ENCODE measurements at regions not wholly inside any gene's neighbourhood (a gene's known extent, or its start where the extent isn't known, plus 50 kb on each side); places are given as distances from the start of the nearest gene placed in this dataset.

- no peaks in the 10 kb centered on the region for H3K4me1 ChIP-seq
- intact Hi-C loops (cut with DNase I) = no loop called here
- DNase-seq = no peak
- H3K9ac ChIP-seq (ENCODE audit: low read depth in 2 of 2, low read length in 2 of 2) = no peak overlapping the region
- H3K36me3 ChIP-seq = no peaks in the 10 kb centered on the region
- no peaks in the 10 kb centered on the region for H3K9me3 ChIP-seq
- H3K4me3 ChIP-seq = no peak overlapping the region
- H3K27me3 ChIP-seq = no peaks in the 10 kb centered on the region
- no peak overlapping the region for H3K27ac ChIP-seq
- no peak for TF ChIP-seq CTCF (IDR thresholded peaks at IDR 0.05)
Measured at GRCh38 chr20:58133020-58133808, 95.2 kb downstream of the ANKRD60 start.

DNA sequence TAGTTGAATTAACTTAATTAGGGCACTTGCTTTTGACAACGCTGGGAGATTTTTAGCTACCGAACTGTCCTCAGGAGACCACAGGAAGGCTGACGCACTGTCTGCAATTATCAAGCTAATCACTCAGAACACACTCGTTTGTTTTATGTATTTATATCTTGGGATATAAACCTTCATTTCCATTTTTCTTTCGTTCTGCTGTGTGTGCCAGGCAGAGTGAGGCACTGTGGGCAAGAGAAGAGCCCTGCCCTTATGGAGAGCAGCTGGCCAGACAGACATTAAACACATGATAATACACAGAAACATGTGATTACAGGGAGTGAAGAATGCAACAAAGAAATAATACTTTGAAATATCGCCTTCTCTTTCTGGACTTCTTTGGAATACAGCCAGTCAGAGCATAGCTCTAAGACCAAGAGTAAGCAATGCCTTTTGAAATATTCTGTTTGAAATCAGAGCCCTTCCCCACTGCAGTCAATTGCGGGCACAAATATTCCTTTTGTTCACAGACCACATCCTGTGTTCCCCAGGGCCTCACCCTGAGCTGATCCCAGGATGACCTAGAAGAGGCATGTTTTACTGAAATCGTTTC is 96.8 kb downstream of the ANKRD60 start:
- Histone ChIP-seq H3K27me3 (no peaks in the 10 kb centered on the region), H3K4me1 (no peaks in the 10 kb centered on the region), H3K27ac (no peak overlapping the region), H3K9me3 (no peaks in the 10 kb centered on the region), H3K9ac (ENCODE audit: low read depth in 2 of 2, low read length in 2 of 2) (no peak overlapping the region), H3K4me3 (no peak overlapping the region), H3K36me3 (no peaks in the 10 kb centered on the region)
- TF ChIP-seq CTCF (IDR thresholded peaks at IDR 0.05) = no peak
- intact Hi-C loops (cut with DNase I) = no loop called here
- no peak for DNase-seq

- Histone ChIP-seq H3K4me1 (no peaks in the 10 kb centered on the region), H3K9me3 (no peaks in the 10 kb centered on the region), H3K4me3 (no peak overlapping the region), H3K36me3 (no peaks in the 10 kb centered on the region), H3K27ac (no peak overlapping the region), H3K9ac (ENCODE audit: low read depth in 2 of 2, low read length in 2 of 2) (no peak overlapping the region), H3K27me3 (no peaks in the 10 kb centered on the region)
- TF ChIP-seq CTCF (IDR thresholded peaks at IDR 0.05) = no peak
- intact Hi-C loops (cut with DNase I) = no loop called here
- DNase-seq = no peak
Measured at GRCh38 chr20:58131151-58131550, 97.3 kb downstream of the ANKRD60 start.

DNA sequence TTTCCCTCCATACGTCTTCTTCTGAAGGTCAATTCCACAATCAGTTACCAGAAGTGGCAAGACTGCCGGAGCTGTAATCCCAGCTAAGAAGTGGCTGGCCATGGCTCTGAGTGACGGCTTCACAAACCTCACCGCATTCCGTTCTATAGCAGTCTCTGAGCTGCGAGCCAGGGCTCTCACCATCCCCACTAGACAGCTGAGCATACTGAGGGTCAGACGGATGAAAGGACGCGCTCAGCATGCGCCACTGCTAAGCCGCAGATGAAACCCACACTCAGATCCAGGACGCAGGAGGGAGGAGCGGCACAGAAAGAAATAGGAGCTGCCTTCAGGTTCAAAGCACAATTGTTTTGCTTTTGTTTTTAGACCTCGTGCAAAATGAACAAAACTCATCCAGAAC is 97.9 kb downstream of the ANKRD60 start:
- H3K27ac ChIP-seq = no peak overlapping the region
- DNase-seq = no peak
- no peak overlapping the region for H3K9ac ChIP-seq (ENCODE audit: low read depth in 2 of 2, low read length in 2 of 2)
- no peak overlapping the region for H3K4me3 ChIP-seq
- H3K4me1 ChIP-seq = no peaks in the 10 kb centered on the region
- H3K9me3 ChIP-seq = no peaks in the 10 kb centered on the region
- H3K27me3 ChIP-seq = no peaks in the 10 kb centered on the region
- intact Hi-C loops (cut with DNase I) = no loop called here
- TF ChIP-seq CTCF (IDR thresholded peaks at IDR 0.05) = no peak
- H3K36me3 ChIP-seq = no peaks in the 10 kb centered on the region

DNA sequence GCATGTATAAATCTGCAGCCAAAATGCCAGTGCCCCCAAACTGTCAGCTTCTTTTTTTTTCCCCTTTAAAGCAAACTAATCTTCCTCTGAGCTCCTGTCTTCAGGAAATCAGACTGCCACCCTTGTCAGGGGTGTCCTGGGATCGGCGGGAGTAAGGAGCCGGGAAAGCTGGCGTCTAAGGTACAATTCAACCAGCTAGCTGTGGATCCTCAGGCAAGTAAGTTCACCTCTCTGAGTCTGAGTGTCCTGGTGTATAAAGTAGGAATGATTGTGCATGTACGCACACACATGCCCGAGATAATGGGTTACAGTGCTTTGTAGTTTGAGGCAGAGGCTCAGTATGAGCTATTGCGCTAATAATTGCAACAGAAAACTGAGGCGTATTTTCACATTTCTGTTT is 98.3 kb downstream of the ANKRD60 start:
- no peaks in the 10 kb centered on the region for H3K4me1 ChIP-seq
- no peaks in the 10 kb centered on the region for H3K27me3 ChIP-seq
- H3K36me3 ChIP-seq = no peaks in the 10 kb centered on the region
- no peak for TF ChIP-seq CTCF (IDR thresholded peaks at IDR 0.05)
- DNase-seq = no peak
- intact Hi-C loops (cut with DNase I) = no loop called here
- H3K9ac ChIP-seq (ENCODE audit: low read depth in 2 of 2, low read length in 2 of 2) = no peak overlapping the region
- no peak overlapping the region for H3K4me3 ChIP-seq
- H3K9me3 ChIP-seq = no peaks in the 10 kb centered on the region
- no peak overlapping the region for H3K27ac ChIP-seq
